Breast epithelium (tissue), 3 donors: ENCODE measurements at regions not wholly inside any gene's neighbourhood (a gene's known extent, or its start where the extent isn't known, plus 50 kb on each side); places are given as distances from the start of the nearest gene placed in this dataset.

Source experiments
- POLR2A ChIP-seq: fragments of 450-650 bp; IDR thresholded peaks from one replicate; pipeline ENCODE4 v1.6.1; 2016; ENCODE audit warnings: antibody characterized with exemption, mild to moderate bottlenecking, moderate library complexity
- POLR2AphosphoS5 ChIP-seq, 3 donors: sonication (generic); formaldehyde crosslinking; IDR thresholded peaks; one replicate each; pipeline ENCODE4 v1.6.1; 2017; ENCODE audit warnings: antibody characterized with exemption in 3 of 3
- TF ChIP-seq, protein P1 (sequence below), 3 donors: fragments of 450-650 bp; IDR thresholded peaks; one replicate each; pipeline ENCODE4 v1.5.1; 2016 to 2017; ENCODE audit warnings: antibody characterized with exemption in 3 of 3, mild to moderate bottlenecking in 3 of 3, moderate library complexity in 3 of 3

DNA sequence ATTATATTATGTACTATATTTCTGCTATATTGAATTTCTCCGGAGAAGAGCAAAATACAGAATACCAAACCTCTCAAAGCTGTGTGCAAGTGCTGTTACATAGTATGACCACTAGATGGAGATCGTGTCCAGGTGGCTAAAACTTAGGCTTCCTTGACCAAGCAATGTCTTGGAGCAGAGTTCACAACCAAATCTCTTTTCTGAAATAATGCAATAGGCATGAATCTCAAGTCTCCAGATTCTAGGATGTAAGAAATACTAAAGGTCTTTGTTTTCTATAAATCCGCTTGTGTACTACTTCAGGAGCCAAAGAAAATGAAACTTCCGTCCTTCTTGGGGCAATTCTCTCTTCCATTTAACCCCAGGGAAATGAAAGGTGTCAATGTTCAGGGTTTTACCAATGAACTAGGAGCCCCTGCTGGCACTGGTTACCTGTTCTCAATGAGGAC, 181.5 kb upstream of the RAI14 start:
- TF ChIP-seq, protein P1, sequence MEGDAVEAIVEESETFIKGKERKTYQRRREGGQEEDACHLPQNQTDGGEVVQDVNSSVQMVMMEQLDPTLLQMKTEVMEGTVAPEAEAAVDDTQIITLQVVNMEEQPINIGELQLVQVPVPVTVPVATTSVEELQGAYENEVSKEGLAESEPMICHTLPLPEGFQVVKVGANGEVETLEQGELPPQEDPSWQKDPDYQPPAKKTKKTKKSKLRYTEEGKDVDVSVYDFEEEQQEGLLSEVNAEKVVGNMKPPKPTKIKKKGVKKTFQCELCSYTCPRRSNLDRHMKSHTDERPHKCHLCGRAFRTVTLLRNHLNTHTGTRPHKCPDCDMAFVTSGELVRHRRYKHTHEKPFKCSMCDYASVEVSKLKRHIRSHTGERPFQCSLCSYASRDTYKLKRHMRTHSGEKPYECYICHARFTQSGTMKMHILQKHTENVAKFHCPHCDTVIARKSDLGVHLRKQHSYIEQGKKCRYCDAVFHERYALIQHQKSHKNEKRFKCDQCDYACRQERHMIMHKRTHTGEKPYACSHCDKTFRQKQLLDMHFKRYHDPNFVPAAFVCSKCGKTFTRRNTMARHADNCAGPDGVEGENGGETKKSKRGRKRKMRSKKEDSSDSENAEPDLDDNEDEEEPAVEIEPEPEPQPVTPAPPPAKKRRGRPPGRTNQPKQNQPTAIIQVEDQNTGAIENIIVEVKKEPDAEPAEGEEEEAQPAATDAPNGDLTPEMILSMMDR (IDR thresholded peaks at IDR 0.05), result peak; percentile 81 to 91 (median 87)
- TF ChIP-seq POLR2A (no peak), POLR2AphosphoS5 (IDR thresholded peaks at IDR 0.05) (no peak)
